DND-41 (cell line): ENCODE measurements at regions not wholly inside any gene's neighbourhood (a gene's known extent, or its start where the extent isn't known, plus 50 kb on each side); places are given as distances from the start of the nearest gene placed in this dataset.

Experiments used
- ATAC-seq: fragments of 200-7000 bp; cut with Tn5 transposase; 3 replicates; pipeline ENCODE4 v1.9.1; 2021; ENCODE audit warnings: low read depth; ENCODE audit not compliant: insufficient read depth
- DNase-seq: peaks from one replicate; pipeline ENCODE4 v3.0.0-alpha.2; 2020
- H2AFZ ChIP-seq: 2 replicates; pipeline ENCODE4 v1.6.0; 2012; ENCODE audit warnings: low read depth, low read length
- H3K27ac ChIP-seq: 2 replicates; pipeline ENCODE4 v1.5.1; 2012; ENCODE audit warnings: low read length, inconsistent platforms
- H3K27me3 ChIP-seq: fragments of 200-600 bp; sonication (generic); 2 replicates; pipeline ENCODE4 v1.6.0; 2012; ENCODE audit warnings: low read length, mild to moderate bottlenecking, inconsistent platforms; ENCODE audit not compliant: insufficient read depth, poor library complexity
- H3K36me3 ChIP-seq: 2 replicates; pipeline ENCODE4 v1.5.1; 2012; ENCODE audit warnings: low read length, inconsistent platforms; ENCODE audit not compliant: insufficient read depth
- H3K4me1 ChIP-seq: 2 replicates; pipeline ENCODE4 v1.5.1; 2012; ENCODE audit warnings: mild to moderate bottlenecking, low read length; ENCODE audit not compliant: insufficient read depth
- H3K4me2 ChIP-seq: 2 replicates; pipeline ENCODE4 v1.6.0; 2012; ENCODE audit warnings: mild to moderate bottlenecking, moderate library complexity, low read length, inconsistent platforms; ENCODE audit not compliant: insufficient read depth
- H3K4me3 ChIP-seq, 2 experiments: fragments of 200-600 bp in 1 of 2; shearing (Covaris generic) in 1 of 2; 2 replicates each; pipeline ENCODE4 v1.5.1; 2012 to 2016; ENCODE audit warnings: inconsistent platforms in 2 of 2, low read length in 2 of 2, mild to moderate bottlenecking in 2 of 2, low read depth in 1 of 2, moderate library complexity in 1 of 2
- H3K79me2 ChIP-seq: 2 replicates; pipeline ENCODE4 v1.6.0; 2012; ENCODE audit warnings: low read length, inconsistent platforms; ENCODE audit not compliant: insufficient read depth
- H3K9ac ChIP-seq: 2 replicates; pipeline ENCODE4 v1.6.0; 2012; ENCODE audit warnings: low read depth, mild to moderate bottlenecking, inconsistent platforms, low read length, moderate library complexity
- H3K9me3 ChIP-seq: 2 replicates; pipeline ENCODE4 v1.5.1; 2012; ENCODE audit warnings: low read length, moderate library complexity, mild to moderate bottlenecking, inconsistent platforms; ENCODE audit not compliant: insufficient read depth, severe bottlenecking
- H4K20me1 ChIP-seq: 2 replicates; pipeline ENCODE4 v1.6.0; 2012; ENCODE audit warnings: low read length; ENCODE audit not compliant: insufficient read depth
- EZH2 ChIP-seq: IDR thresholded peaks from 3 replicates; pipeline ENCODE4 v1.6.1; 2012; ENCODE audit warnings: borderline replicate concordance, low read depth, mild to moderate bottlenecking, moderate library complexity, low read length, inconsistent platforms; ENCODE audit not compliant: severe bottlenecking
- TF ChIP-seq, protein P1 (sequence below): IDR thresholded peaks from 2 replicates; pipeline ENCODE4 v1.5.1; 2012; ENCODE audit warnings: borderline replicate concordance, low read length, moderate library complexity, mild to moderate bottlenecking; ENCODE audit not compliant: poor library complexity, severe bottlenecking; ENCODE audit errors: extremely low read depth

DNA sequence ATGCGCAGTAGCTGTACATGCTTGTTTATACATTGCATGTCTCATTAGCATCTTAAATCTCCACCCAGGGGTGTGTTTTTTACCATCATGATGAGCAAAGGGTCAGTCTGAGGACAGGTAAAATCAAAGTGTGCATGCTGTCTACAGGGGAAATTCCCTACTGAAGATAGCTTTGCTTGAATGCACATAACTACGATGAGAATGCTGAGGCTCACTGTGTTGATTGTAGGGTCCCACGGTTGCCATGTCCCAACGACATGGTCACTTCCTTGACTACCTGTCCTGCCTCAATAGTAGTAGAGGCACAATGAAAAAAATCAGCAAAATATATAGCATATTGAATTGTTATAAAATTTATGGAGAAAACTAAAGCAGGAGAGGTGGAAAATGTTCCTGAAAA is 95.6 kb upstream of the TUSC1 start:
- Histone ChIP-seq H3K79me2 (no peaks in the 10 kb centered on the region), H3K9me3 (no peaks in the 10 kb centered on the region), H3K4me2 (no peak overlapping the region), H3K27me3 (no peaks in the 10 kb centered on the region), H3K4me1 (no peaks in the 10 kb centered on the region), H3K4me3 (no peak overlapping the region), H4K20me1 (no peaks in the 10 kb centered on the region), H2AFZ (no peak overlapping the region), H3K36me3 (no peaks in the 10 kb centered on the region), H3K27ac (no peak overlapping the region), H3K9ac (no peak overlapping the region)
- no peak for TF ChIP-seq EZH2
- TF ChIP-seq, protein P1, sequence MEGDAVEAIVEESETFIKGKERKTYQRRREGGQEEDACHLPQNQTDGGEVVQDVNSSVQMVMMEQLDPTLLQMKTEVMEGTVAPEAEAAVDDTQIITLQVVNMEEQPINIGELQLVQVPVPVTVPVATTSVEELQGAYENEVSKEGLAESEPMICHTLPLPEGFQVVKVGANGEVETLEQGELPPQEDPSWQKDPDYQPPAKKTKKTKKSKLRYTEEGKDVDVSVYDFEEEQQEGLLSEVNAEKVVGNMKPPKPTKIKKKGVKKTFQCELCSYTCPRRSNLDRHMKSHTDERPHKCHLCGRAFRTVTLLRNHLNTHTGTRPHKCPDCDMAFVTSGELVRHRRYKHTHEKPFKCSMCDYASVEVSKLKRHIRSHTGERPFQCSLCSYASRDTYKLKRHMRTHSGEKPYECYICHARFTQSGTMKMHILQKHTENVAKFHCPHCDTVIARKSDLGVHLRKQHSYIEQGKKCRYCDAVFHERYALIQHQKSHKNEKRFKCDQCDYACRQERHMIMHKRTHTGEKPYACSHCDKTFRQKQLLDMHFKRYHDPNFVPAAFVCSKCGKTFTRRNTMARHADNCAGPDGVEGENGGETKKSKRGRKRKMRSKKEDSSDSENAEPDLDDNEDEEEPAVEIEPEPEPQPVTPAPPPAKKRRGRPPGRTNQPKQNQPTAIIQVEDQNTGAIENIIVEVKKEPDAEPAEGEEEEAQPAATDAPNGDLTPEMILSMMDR = no peak
- ATAC-seq (no peak), DNase-seq (no peak)

DNA sequence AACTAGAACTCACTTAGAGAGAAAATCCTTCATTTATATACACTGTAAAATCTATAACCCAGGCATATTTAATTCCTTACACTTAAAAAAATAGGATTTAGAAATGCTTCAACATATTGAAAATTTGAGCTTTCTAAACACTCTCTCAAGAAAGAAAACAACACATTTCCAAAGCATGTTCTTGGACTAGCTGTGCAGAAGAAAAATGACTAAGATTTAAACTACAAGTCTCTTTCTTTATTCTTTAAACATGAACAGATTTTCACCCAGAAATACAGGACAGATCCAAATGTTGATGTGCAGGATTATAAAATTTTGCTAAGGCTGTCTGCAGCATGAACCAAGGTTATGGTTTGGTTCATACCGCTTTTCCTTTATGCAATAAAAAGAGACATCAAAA is 77.7 kb upstream of the TUSC1 start:
- H3K4me1 ChIP-seq = no peaks in the 10 kb centered on the region
- no peak overlapping the region for H3K4me2 ChIP-seq
- H3K27ac ChIP-seq = no peak overlapping the region
- no peaks in the 10 kb centered on the region for H3K36me3 ChIP-seq
- no peak overlapping the region for H3K9ac ChIP-seq
- no peaks in the 10 kb centered on the region for H3K27me3 ChIP-seq
- no peaks in the 10 kb centered on the region for H3K9me3 ChIP-seq
- no peak overlapping the region for H2AFZ ChIP-seq
- ATAC-seq (no peak), DNase-seq (no peak)
- H3K79me2 ChIP-seq = no peaks in the 10 kb centered on the region
- no peak overlapping the region for H3K4me3 ChIP-seq
- no peaks in the 10 kb centered on the region for H4K20me1 ChIP-seq
- TF ChIP-seq, protein P1 = no peak
- no peak for TF ChIP-seq EZH2

GRCh38 chr9:25752398-25752797 is 74.2 kb upstream of the TUSC1 start:
- DNase-seq = no peak
- no peak overlapping the region for H2AFZ ChIP-seq
- H3K79me2 ChIP-seq = no peaks in the 10 kb centered on the region
- H3K4me1 ChIP-seq = no peaks in the 10 kb centered on the region
- H4K20me1 ChIP-seq = no peaks in the 10 kb centered on the region
- H3K9me3 ChIP-seq = no peaks in the 10 kb centered on the region
- no peak overlapping the region for H3K9ac ChIP-seq
- ATAC-seq = no peak
- H3K4me2 ChIP-seq = no peak overlapping the region
- no peak overlapping the region for H3K4me3 ChIP-seq
- H3K36me3 ChIP-seq = no peaks in the 10 kb centered on the region
- no peak overlapping the region for H3K27ac ChIP-seq
- TF ChIP-seq EZH2 = no peak
- TF ChIP-seq, protein P1 = no peak
- H3K27me3 ChIP-seq = no peaks in the 10 kb centered on the region

DNA sequence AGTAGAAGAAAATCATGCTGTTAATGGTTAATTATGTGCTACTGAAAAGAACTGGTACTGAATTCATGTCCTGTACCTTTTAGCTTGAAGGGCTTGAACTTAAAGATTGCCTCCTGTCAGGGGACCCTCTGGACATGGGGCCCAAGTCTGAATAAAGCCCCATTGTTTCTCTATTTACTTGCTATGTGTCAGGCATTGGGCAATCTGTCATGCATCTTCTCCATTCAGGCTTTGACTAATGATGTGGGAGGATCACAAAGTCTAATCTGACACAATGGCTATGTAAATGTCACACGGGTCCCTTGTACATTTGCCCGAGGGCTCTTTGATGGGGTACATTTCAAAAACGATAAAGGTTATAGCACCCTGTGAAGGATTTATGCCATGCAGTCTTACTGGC is 64.0 kb upstream of the TUSC1 start:
- Histone ChIP-seq H3K27ac (no peak overlapping the region), H3K9ac (no peak overlapping the region), H3K4me2 (no peak overlapping the region), H3K9me3 (no peaks in the 10 kb centered on the region), H3K4me1 (no peaks in the 10 kb centered on the region), H3K4me3 (no peak overlapping the region), H3K36me3 (no peaks in the 10 kb centered on the region), H3K27me3 (no peaks in the 10 kb centered on the region), H4K20me1 (no peaks in the 10 kb centered on the region), H3K79me2 (no peaks in the 10 kb centered on the region), H2AFZ (no peak overlapping the region)
- TF ChIP-seq EZH2 = no peak
- TF ChIP-seq, protein P1 = no peak
- ATAC-seq = no peak
- DNase-seq = no peak
